ENCODE measurements at regions not wholly inside any gene's neighbourhood (a gene's known extent, or its start where the extent isn't known, plus 50 kb on each side); places are given as distances from the start of the nearest gene placed in this dataset.

GRCh38 chr2:220963930-220964329, 608.2 kb downstream of the EPHA4 start:
- TF ChIP-seq CTCF (IDR thresholded peaks at IDR 0.05) (no peak), ZFX (IDR thresholded peaks at IDR 0.05; ENCODE audit: borderline replicate concordance) (no peak)

Measured in 22Rv1 (cell line).